CD14-positive monocyte (primary cell): ENCODE measurements at regions not wholly inside any gene's neighbourhood (a gene's known extent, or its start where the extent isn't known, plus 50 kb on each side); places are given as distances from the start of the nearest gene placed in this dataset.

Source experiments
- DNase-seq, 3 donors: peaks; one replicate each; pipeline ENCODE4 v3.0.0-alpha.2; 2011 to 2022
- H2AFZ ChIP-seq: 2 replicates; pipeline ENCODE4 v1.6.0; 2012; ENCODE audit warnings: mild to moderate bottlenecking, low read depth, low read length, inconsistent platforms; ENCODE audit not compliant: insufficient read depth, poor library complexity, severe bottlenecking
- H3K27ac ChIP-seq, 2 donors: 1 replicate in 1 of 2; 2 replicates in 1 of 2; pipeline ENCODE4 v1.5.1; 2012 to 2013; ENCODE audit warnings: low read length in 2 of 2, control low read depth in 1 of 2, inconsistent platforms in 1 of 2, low read depth in 1 of 2, mild to moderate bottlenecking in 1 of 2
- H3K27me3 ChIP-seq, 2 donors: one replicate each; pipeline versions ENCODE4 v1.6.0 to v1.6.1; 2011 to 2013; ENCODE audit warnings: low read length in 2 of 2; ENCODE audit not compliant: control insufficient read depth in 2 of 2, insufficient read depth in 2 of 2
- H3K36me3 ChIP-seq, 2 donors: replicated peaks in 1 of 2; 1 replicate in 1 of 2; 2 replicates in 1 of 2; pipeline versions ENCODE4 v1.5.1 to v1.6.1; 2012 to 2013; ENCODE audit warnings: low read length in 2 of 2, control low read depth in 1 of 2, inconsistent platforms in 1 of 2, mild to moderate bottlenecking in 1 of 2; ENCODE audit not compliant: insufficient read depth in 2 of 2, control insufficient read depth in 1 of 2
- H3K4me1 ChIP-seq, 2 donors: 1 replicate in 1 of 2; 2 replicates in 1 of 2; pipeline versions ENCODE4 v1.5.1 to v1.6.1; 2012 to 2013; ENCODE audit warnings: low read length in 2 of 2, control low read depth in 1 of 2, inconsistent platforms in 1 of 2, mild to moderate bottlenecking in 1 of 2, moderate library complexity in 1 of 2; ENCODE audit not compliant: insufficient read depth in 2 of 2, control insufficient read depth in 1 of 2
- H3K4me2 ChIP-seq: replicated peaks from 2 replicates; pipeline ENCODE3; 2012; ENCODE audit warnings: low read length, moderate library complexity, mild to moderate bottlenecking; ENCODE audit not compliant: poor library complexity, severe bottlenecking; ENCODE audit errors: extremely low read depth
- H3K4me3 ChIP-seq, 3 experiments: fragments of 200-600 bp in 1 of 3; sonication (generic) in 1 of 3; replicated peaks in 1 of 3; 1 replicate in 2 of 3; 2 replicates in 1 of 3; pipeline ENCODE4 v1.5.1; 2011 to 2013; ENCODE audit warnings: low read length in 3 of 3, mild to moderate bottlenecking in 3 of 3, control low read depth in 2 of 3, low read depth in 2 of 3, inconsistent platforms in 1 of 3, moderate library complexity in 1 of 3
- H3K79me2 ChIP-seq: 2 replicates; pipeline ENCODE4 v1.6.0; 2012; ENCODE audit warnings: mild to moderate bottlenecking, control low read depth, inconsistent platforms, low read length, moderate library complexity; ENCODE audit not compliant: insufficient read depth
- H3K9ac ChIP-seq: 2 replicates; pipeline ENCODE4 v1.6.0; 2017; ENCODE audit warnings: low read length, mild to moderate bottlenecking; ENCODE audit not compliant: insufficient read depth, poor library complexity, severe bottlenecking
- H3K9me3 ChIP-seq, 2 donors: replicated peaks in 1 of 2; 1 replicate in 1 of 2; 2 replicates in 1 of 2; pipeline versions ENCODE4 v1.5.1 to v1.6.1; 2012 to 2013; ENCODE audit warnings: low read length in 2 of 2, control low read depth in 1 of 2; ENCODE audit not compliant: control insufficient read depth in 1 of 2, insufficient read depth in 1 of 2
- H4K20me1 ChIP-seq: 2 replicates; pipeline ENCODE4 v1.6.0; 2012; ENCODE audit warnings: mild to moderate bottlenecking, low read length, control low read depth, moderate library complexity; ENCODE audit not compliant: insufficient read depth
- H3K27ac Mint-ChIP-seq, 7 donors: one replicate each; pipeline ENCODE4 v1.8.0; 2020; ENCODE audit warnings: mild to moderate bottlenecking in 7 of 7, mixed read lengths in 7 of 7, moderate library complexity in 6 of 7, inconsistent platforms in 2 of 7
- H3K27me3 Mint-ChIP-seq, 3 donors: one replicate each; pipeline ENCODE4 v1.8.0; 2021 to 2022; ENCODE audit warnings: low read depth in 3 of 3, mild to moderate bottlenecking in 3 of 3, mixed read lengths in 3 of 3, moderate library complexity in 3 of 3, inconsistent platforms in 1 of 3
- H3K36me3 Mint-ChIP-seq, 2 donors: one replicate each; pipeline ENCODE4 v1.8.0; 2020; ENCODE audit warnings: mixed read lengths in 2 of 2, inconsistent platforms in 1 of 2, mild to moderate bottlenecking in 1 of 2
- H3K4me1 Mint-ChIP-seq: one replicate; pipeline ENCODE4 v1.8.0; 2020; ENCODE audit warnings: mild to moderate bottlenecking, mixed read lengths
- H3K4me3 Mint-ChIP-seq, 2 donors: one replicate each; pipeline ENCODE4 v1.8.0; 2020; ENCODE audit warnings: mild to moderate bottlenecking in 2 of 2, mixed read lengths in 2 of 2, moderate library complexity in 1 of 2
- H3K9me3 Mint-ChIP-seq, 7 donors: one replicate each; pipeline ENCODE4 v1.8.0; 2020 to 2022; ENCODE audit warnings: mixed read lengths in 7 of 7, mild to moderate bottlenecking in 6 of 7, moderate library complexity in 6 of 7, inconsistent platforms in 2 of 7
- CTCF ChIP-seq: fragments of 200-600 bp; IDR thresholded peaks from one replicate; pipeline ENCODE4 v1.8.0; 2022; ENCODE audit warnings: antibody characterized with exemption, mild to moderate bottlenecking
- WGBS: methylation state at CpG from one replicate; pipeline ENCODE4 v1.1.5; 2013; ENCODE audit warnings: missing lambda C conversion rate; ENCODE audit not compliant: insufficient coverage; 5-methylcytosine and 5-hydroxymethylcytosine counted together
- intact Hi-C, 2 donors: fragments of 100-400 bp; cut with micrococcal nuclease; formaldehyde crosslinking; loops; one replicate each; pipeline versions ENCODE4 v1.15.0 to v1.15.1; 2023

GRCh38 chr16:51761001-51761400, 609.9 kb upstream of the SALL1 start:
- peaks cover 9 to 15% (median 11%) of the 10 kb centered on the region in 3 donors for H3K27me3 Mint-ChIP-seq
- H3K36me3 Mint-ChIP-seq = no peaks in the 10 kb centered on the region

GRCh38 chr16:51759999-51760398, 608.9 kb upstream of the SALL1 start:
- Histone ChIP-seq H2AFZ (no peak overlapping the region), H3K4me3 (no peak overlapping the region), H3K36me3 (no peaks in the 10 kb centered on the region), H3K9ac (no peak overlapping the region), H4K20me1 (no peaks in the 10 kb centered on the region), H3K27me3 (peaks cover 0 to 2% of the 10 kb centered on the region in 2 donors), H3K4me1 (no peaks in the 10 kb centered on the region), H3K79me2 (no peaks in the 10 kb centered on the region), H3K27ac (no peak overlapping the region), H3K9me3 (no peaks in the 10 kb centered on the region), H3K4me2 (no peak overlapping the region)
- DNase-seq = no peak
- Mint-ChIP-seq H3K9me3 (no peaks in the 10 kb centered on the region), H3K27ac (no peak overlapping the region), H3K4me3 (no peak overlapping the region), H3K27me3 (peaks cover 10 to 16% (median 14%) of the 10 kb centered on the region in 3 donors), H3K4me1 (peaks cover 2% of the 10 kb centered on the region), H3K36me3 (no peaks in the 10 kb centered on the region)
- 50% methylated on average over 1 of the region's 5 CpGs for WGBS
- intact Hi-C loops = loop anchor here in 1 of 2 donors (5.0 kb wide), 1 partner anchor 53 kb away; no protein-coding TSS in a partner anchor
- TF ChIP-seq CTCF = no peak

More at GRCh38 chr16:51761001-51761400, 609.9 kb upstream of the SALL1 start:
- Histone ChIP-seq H3K4me1 (no peaks in the 10 kb centered on the region), H3K36me3 (no peaks in the 10 kb centered on the region), H3K27me3 (peaks cover 0 to 2% of the 10 kb centered on the region in 2 donors), H3K27ac (no peak overlapping the region), H3K9ac (no peak overlapping the region), H3K4me2 (no peak overlapping the region), H3K9me3 (no peaks in the 10 kb centered on the region), H2AFZ (no peak overlapping the region), H4K20me1 (no peaks in the 10 kb centered on the region), H3K79me2 (no peaks in the 10 kb centered on the region), H3K4me3 (no peak overlapping the region)
- no peaks in the 10 kb centered on the region for H3K9me3 Mint-ChIP-seq
- H3K4me3 Mint-ChIP-seq = no peak overlapping the region
- 87% methylated on average over 5 of the region's 9 CpGs for WGBS
- H3K27ac Mint-ChIP-seq = no peak overlapping the region
- TF ChIP-seq CTCF = no peak
- peaks cover 2% of the 10 kb centered on the region for H3K4me1 Mint-ChIP-seq
- DNase-seq = no peak
- intact Hi-C loops = no loop called here
